ENCODE measurements at regions not wholly inside any gene's neighbourhood (a gene's known extent, or its start where the extent isn't known, plus 50 kb on each side); places are given as distances from the start of the nearest gene placed in this dataset.
A peak's percentile ranks its signal among the peaks of the same experiment; 100 is the strongest.
"Not testable (repeated sequence)": the region's sequence is repeated elsewhere in the genome, so short reads cannot be mapped to it uniquely, and the experiment has no call there.

DNA sequence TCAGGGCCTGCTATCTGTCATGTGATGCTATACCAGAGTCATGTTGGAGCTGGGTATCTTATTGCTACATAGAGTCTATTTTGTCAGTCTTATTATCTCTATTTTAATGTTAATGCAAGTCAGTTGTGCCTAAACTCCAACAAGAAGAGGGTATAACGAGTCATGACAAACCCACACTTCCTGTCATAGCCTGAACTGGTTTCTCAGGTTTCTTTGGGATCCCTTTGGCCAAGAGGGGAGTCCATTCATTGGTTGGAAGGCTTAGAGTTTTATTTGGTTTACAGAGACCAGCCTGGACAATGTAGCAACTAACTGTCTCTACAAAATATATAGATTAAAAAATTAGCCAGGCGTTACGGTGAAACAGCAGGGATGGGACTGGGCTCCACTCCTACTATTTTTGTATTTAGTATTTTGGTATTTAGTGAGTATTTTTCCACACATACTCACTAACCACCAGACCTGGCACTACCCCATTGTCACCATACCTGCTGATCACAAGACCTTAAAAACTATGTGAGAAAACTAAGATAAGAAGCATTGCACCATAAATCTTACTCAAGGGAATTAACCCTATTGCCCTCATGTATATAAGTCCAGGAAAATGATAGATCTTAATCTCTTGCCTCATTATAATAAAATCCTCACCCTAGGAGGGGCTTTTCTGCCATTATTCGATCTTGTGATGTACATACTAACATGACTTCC, 387.5 kb downstream of the IPO8 start:
- TF ChIP-seq Cebpa-rat (IDR thresholded peaks at IDR 0.05), result no peak
- Histone ChIP-seq H3K36me3 (no peaks in the 10 kb centered on the region), H3K27ac (no peak overlapping the region), H3K27me3 (no peaks in the 10 kb centered on the region), H3K4me1 (peaks cover 6 to 11% (median 9%) of the 10 kb centered on the region in 10 experiments; a peak in 17 of 20 replicates), H3K9me3 (replicated peaks in 1 of 11) (peaks cover 0 to 26% (median 14%) of the 10 kb centered on the region in 11 experiments; a peak in 13 of 22 replicates), H3K9ac (no peak overlapping the region), H4K20me1 (no peaks in the 10 kb centered on the region), H3K4me3 (no peak overlapping the region), H3K4me2 (no peak overlapping the region)

DNA sequence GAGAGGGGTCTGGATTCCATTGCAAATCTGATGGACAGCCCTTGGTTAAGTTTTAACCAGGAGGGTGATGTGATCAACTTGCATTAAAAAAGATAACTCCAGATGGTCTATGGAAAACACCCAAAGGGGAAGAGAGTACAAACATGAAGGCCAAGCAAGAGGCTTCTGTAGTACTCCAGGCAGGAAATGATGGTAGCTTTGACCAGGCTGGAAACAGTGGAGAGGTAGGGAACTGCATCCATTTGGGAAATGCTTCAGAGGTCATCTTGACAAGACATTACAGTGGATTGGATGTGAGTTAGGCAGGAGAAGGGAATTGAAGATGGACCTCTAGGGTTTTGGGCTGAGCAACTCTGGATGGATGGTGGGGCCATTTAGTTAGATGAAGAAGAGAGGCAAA, 391.1 kb downstream of the IPO8 start:
- H3K27ac ChIP-seq, result no peak overlapping the region

DNA sequence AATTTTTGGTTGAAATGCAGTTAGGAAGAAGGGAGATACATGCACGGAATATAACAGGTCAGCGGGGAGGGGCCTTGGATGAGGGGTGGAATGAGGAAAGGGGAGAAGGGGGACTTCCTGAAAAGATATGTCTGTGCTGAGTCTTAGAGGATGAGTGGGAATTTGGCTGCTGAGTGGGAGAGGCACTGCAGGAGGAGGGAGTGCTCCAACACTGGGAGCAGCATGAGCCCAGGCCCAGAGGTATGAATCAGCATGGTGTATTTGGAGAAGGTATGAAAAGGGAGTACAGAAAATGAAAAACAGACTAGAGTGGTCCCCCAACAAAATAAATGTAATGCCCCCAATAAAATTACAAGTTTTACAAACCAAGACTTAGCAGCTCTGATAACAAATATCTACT, 394.4 kb downstream of the IPO8 start:
- Histone ChIP-seq H3K9ac (no peak overlapping the region), H3K4me1 (peaks cover 6 to 10% (median 9%) of the 10 kb centered on the region in 10 experiments; a peak in 17 of 20 replicates), H3K4me2 (no peak overlapping the region), H3K9me3 (replicated peaks in 1 of 11) (no peaks in the 10 kb centered on the region), H3K27me3 (no peaks in the 10 kb centered on the region), H3K36me3 (no peaks in the 10 kb centered on the region), H3K27ac (no peak overlapping the region), H4K20me1 (no peaks in the 10 kb centered on the region), H3K4me3 (no peak overlapping the region)
- no peak for TF ChIP-seq Cebpa-rat (IDR thresholded peaks at IDR 0.05)

More for the DNA sequence above, 391.1 kb downstream of the IPO8 start:
- Histone ChIP-seq H3K27me3 (no peaks in the 10 kb centered on the region), H3K4me1 (peaks cover 6 to 11% (median 9%) of the 10 kb centered on the region in 10 experiments; a peak in 17 of 20 replicates), H4K20me1 (no peaks in the 10 kb centered on the region), H3K4me2 (no peak overlapping the region), H3K4me3 (no peak overlapping the region), H3K36me3 (no peaks in the 10 kb centered on the region), H3K9ac (no peak overlapping the region), H3K9me3 (replicated peaks in 1 of 11) (peaks cover 0 to 5% (median 0%) of the 10 kb centered on the region in 11 experiments; a peak in 1 of 22 replicates)
- no peak for TF ChIP-seq Cebpa-rat (IDR thresholded peaks at IDR 0.05)

DNA sequence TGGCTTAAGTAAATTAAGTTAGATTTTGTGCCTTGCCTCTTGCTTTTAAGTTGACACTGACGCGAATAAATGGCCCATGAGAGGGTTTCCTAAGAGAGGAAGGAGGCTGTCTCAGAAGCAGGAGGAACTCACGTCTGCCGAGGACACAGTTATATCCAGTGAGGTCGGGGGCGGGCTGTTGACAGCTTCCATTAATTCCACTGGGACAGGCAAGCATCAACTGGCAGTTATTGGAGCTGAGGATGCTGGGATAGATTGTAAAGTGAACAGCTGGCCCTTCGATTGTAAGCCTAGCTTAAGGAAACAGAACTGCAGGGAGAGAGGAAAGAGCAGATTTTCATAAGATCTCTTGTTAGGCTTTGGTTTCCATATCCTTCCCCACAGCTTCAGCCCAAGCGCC, 399.2 kb downstream of the IPO8 start:
- Histone ChIP-seq H3K27ac (no peak overlapping the region), H3K4me1 (no peaks in the 10 kb centered on the region), H3K27me3 (no peaks in the 10 kb centered on the region), H3K4me2 (0 out of 22 replicates have a peak overlapping the region, but pooled peaks of 3 of the 11 experiments have one; percentile 7 to 17 (median 12)), H3K4me3 (no peak overlapping the region), H4K20me1 (no peaks in the 10 kb centered on the region), H3K9ac (no peak overlapping the region), H3K9me3 (replicated peaks in 1 of 11) (peaks cover 0 to 12% (median 6%) of the 10 kb centered on the region in 11 experiments; a peak in 7 of 22 replicates), H3K36me3 (no peaks in the 10 kb centered on the region)
- no peak for TF ChIP-seq Cebpa-rat (IDR thresholded peaks at IDR 0.05)

DNA sequence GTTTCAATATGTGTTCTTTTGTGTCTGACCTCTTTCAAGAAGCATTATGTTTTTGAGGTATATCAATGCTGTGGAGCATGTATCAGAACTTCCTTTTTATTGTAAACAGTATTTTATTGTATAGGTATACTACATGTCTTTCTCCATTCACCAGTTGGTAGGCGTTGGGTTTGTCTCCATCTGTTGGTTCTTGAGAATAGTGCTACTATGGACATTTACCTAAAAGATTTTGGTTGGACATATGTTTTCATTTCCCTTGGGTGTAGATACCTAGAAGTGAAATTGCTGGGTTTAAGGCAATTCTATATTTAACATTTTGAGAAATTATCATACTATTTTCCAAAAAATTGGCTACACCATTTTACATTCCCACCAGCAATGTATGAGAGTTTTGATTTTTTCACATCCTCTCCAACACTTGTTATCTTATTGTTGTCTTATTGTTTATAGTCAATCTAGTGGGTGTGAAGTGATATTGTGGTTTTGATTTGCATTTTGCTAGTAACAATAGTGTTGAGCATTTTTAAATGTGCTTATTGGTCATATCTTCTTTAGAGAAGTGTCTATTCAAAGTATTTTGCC, 409.2 kb downstream of the IPO8 start:
- H3K9ac ChIP-seq, result no peak overlapping the region
- H3K4me3 ChIP-seq, result no peak overlapping the region
- H3K27ac ChIP-seq, result no peak overlapping the region
- no peak for TF ChIP-seq Cebpa-rat (IDR thresholded peaks at IDR 0.05)
- no peak overlapping the region for H3K4me2 ChIP-seq
- H3K27me3 ChIP-seq, result no peaks in the 10 kb centered on the region
- no peaks in the 10 kb centered on the region for H3K36me3 ChIP-seq
- no peaks in the 10 kb centered on the region for H3K4me1 ChIP-seq
- H3K9me3 ChIP-seq (replicated peaks in 1 of 11), result peaks cover 0 to 3% (median 0%) of the 10 kb centered on the region in 11 experiments; a peak in 1 of 22 replicates
- H4K20me1 ChIP-seq, result no peaks in the 10 kb centered on the region

DNA sequence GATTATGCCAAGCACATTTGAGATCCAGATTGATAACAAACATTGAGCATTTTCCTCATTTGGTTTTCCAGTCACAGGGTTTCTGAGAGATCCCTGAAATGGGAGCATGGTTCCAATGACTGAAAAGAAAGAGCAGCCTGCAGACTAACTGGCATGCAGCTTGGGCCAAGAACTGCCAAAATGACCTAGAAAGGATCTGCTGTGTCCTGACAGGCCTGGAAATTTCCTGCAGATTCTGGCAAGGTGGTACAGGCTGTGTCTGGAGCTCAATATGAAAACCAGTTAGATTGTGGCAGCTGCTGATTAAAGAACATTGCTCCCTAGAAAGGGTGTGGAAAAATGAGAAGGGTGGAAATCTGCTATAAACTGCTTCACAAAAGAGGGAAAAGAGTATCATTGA, 417.3 kb downstream of the IPO8 start:
- TF ChIP-seq Cebpa-rat (IDR thresholded peaks at IDR 0.05), result no peak
- no peaks in the 10 kb centered on the region for H3K27me3 ChIP-seq
- H3K36me3 ChIP-seq, result no peaks in the 10 kb centered on the region
- H3K4me3 ChIP-seq, result no peak overlapping the region
- H3K4me2 ChIP-seq, result no peak overlapping the region
- no peaks in the 10 kb centered on the region for H4K20me1 ChIP-seq
- H3K9me3 ChIP-seq (replicated peaks in 1 of 11), result peaks cover 0 to 12% (median 1%) of the 10 kb centered on the region in 11 experiments; a peak in 8 of 22 replicates
- no peak overlapping the region for H3K9ac ChIP-seq
- peaks cover 0 to 4% (median 0%) of the 10 kb centered on the region in 10 experiments; a peak in 3 of 20 replicates for H3K4me1 ChIP-seq
- H3K27ac ChIP-seq, result no peak overlapping the region

DNA sequence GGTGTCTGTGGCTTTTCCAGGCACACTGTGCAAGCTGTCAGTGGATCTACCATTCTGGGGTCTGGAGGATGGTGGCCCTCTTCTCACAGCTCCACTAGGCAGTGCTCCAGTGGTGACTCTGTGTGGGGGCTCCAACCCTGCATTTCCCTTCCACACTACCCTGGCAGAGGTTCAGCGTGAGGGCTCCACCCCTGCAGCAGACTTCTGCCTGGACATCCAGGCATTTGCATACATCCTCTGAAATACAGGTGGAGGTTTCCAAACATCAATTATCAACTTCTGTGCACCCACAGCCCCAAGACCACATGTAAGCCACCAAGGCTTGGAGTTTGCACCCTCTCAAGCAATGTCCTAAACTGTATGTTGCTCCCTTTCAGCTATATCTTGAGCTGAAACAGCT, 423.2 kb downstream of the IPO8 start:
- peaks cover 0 to 13% (median 0%) of the 10 kb centered on the region in 10 experiments; a peak in 3 of 20 replicates for H3K4me1 ChIP-seq
- H3K36me3 ChIP-seq, H3K27me3 ChIP-seq, H3K4me2 ChIP-seq, H3K27ac ChIP-seq, H4K20me1 ChIP-seq, H3K9ac ChIP-seq, H3K4me3 ChIP-seq: not testable (repeated sequence)
- peaks cover 16 to 22% (median 19%) of the 10 kb centered on the region in 11 experiments for H3K9me3 ChIP-seq (replicated peaks in 1 of 11)

DNA sequence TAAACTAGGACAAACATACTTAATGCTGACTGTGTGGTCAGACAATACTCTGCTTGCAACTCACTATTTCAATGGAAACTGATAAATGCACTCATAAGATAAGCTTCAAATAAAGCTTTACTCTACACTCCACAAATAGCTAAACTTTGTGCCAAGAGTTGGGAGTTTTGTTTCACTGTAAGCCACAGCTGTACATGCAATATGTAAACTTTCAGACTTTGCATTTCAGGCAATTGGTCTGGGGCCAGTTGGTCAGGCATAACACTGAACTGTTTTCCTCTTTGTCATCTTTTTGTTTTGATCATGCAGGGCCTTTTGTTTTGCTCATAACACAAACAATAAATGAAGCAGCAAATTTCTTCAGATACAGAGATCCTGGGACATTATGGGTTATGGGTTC, 426.2 kb downstream of the IPO8 start:
- Histone ChIP-seq H3K4me3 (no peak overlapping the region), H3K36me3 (no peaks in the 10 kb centered on the region), H3K27me3 (no peaks in the 10 kb centered on the region), H3K9ac (no peak overlapping the region), H4K20me1 (no peaks in the 10 kb centered on the region), H3K4me1 (peaks cover 0 to 13% (median 0%) of the 10 kb centered on the region in 10 experiments; a peak in 3 of 20 replicates), H3K4me2 (no peak overlapping the region), H3K27ac (no peak overlapping the region), H3K9me3 (replicated peaks in 1 of 11) (peaks cover 17 to 23% (median 19%) of the 10 kb centered on the region in 11 experiments)
- no peak for TF ChIP-seq Cebpa-rat (IDR thresholded peaks at IDR 0.05)

DNA sequence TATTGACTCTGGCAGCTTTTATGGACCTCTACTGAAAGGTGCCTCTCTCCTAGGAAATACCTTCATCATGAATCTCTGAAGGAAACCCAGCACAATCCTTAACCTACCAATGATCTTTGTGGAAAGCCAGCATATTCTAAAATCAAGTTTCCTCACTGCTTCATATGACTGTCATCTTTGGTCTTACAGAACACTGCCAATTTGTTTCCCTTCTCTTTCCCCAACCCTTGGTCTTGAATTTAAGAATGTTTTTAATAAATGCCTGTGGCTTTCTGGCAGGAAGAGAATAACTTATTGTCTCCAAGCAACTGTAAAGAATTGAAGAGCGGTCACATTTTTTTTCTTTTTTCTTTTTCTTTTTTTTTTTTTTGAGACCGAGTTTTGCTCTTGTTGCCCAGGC, 427.6 kb downstream of the IPO8 start:
- Histone ChIP-seq H3K27ac (no peak overlapping the region), H3K36me3 (no peaks in the 10 kb centered on the region), H3K9me3 (replicated peaks in 1 of 11) (peaks cover 15 to 21% (median 16%) of the 10 kb centered on the region in 11 experiments), H3K4me1 (peaks cover 0 to 4% (median 0%) of the 10 kb centered on the region in 10 experiments; a peak in 1 of 20 replicates), H3K9ac (no peak overlapping the region), H3K4me3 (no peak overlapping the region), H4K20me1 (no peaks in the 10 kb centered on the region), H3K4me2 (no peak overlapping the region), H3K27me3 (no peaks in the 10 kb centered on the region)
- TF ChIP-seq Cebpa-rat (IDR thresholded peaks at IDR 0.05), result no peak
